BE2C (cell line): ENCODE measurements at regions not wholly inside any gene's neighbourhood (a gene's known extent, or its start where the extent isn't known, plus 50 kb on each side); places are given as distances from the start of the nearest gene placed in this dataset.
"Not testable (repeated sequence)": the region's sequence is repeated elsewhere in the genome, so short reads cannot be mapped to it uniquely, and the experiment has no call there.

Source experiments
- DNase-seq: peaks from one replicate; pipeline ENCODE4 v3.0.0-alpha.2; 2020
- H3K27me3 ChIP-seq: fragments of 250-450 bp; sonication (Bioruptor Pico); 2 replicates; pipeline ENCODE4 v1.5.1; 2020; ENCODE audit warnings: mild to moderate bottlenecking
- H3K36me3 ChIP-seq: fragments of 250-450 bp; sonication (Bioruptor Pico); 2 replicates; pipeline ENCODE4 v1.5.1; 2020; ENCODE audit warnings: mild to moderate bottlenecking
- H3K4me1 ChIP-seq: fragments of 250-450 bp; sonication (Bioruptor Pico); 2 replicates; pipeline ENCODE4 v1.5.1; 2020
- H3K4me3 ChIP-seq: 2 replicates; pipeline ENCODE4 v1.5.1; 2011; ENCODE audit warnings: low read depth, low read length
- H3K9me3 ChIP-seq: fragments of 250-450 bp; sonication (Bioruptor Pico); 2 replicates; pipeline ENCODE4 v1.5.1; 2020
- CTCF ChIP-seq: IDR thresholded peaks from 2 replicates; pipeline ENCODE4 v1.5.1; 2012; ENCODE audit warnings: mild to moderate bottlenecking, low read depth, low read length

- Histone ChIP-seq H3K27me3 (no peaks in the 10 kb centered on the region), H3K9me3 (no peaks in the 10 kb centered on the region), H3K4me1 (no peaks in the 10 kb centered on the region), H3K36me3 (no peaks in the 10 kb centered on the region), H3K4me3 (no peak overlapping the region)
- peak; percentile 9 for DNase-seq
- TF ChIP-seq CTCF = no peak
Measured at GRCh38 chr3:4906107-4906621, 73.1 kb upstream of the BHLHE40 start.

- H3K4me1 ChIP-seq = no peaks in the 10 kb centered on the region
- no peak overlapping the region for H3K4me3 ChIP-seq
- no peak for TF ChIP-seq CTCF
- H3K9me3 ChIP-seq = no peaks in the 10 kb centered on the region
- no peaks in the 10 kb centered on the region for H3K36me3 ChIP-seq
- no peak for DNase-seq
- no peaks in the 10 kb centered on the region for H3K27me3 ChIP-seq
Measured at GRCh38 chr3:4907050-4907449, 72.2 kb upstream of the BHLHE40 start.

GRCh38 chr3:4907643-4908432 lies 71.4 kb upstream of the BHLHE40 start:
- H3K9me3 ChIP-seq = no peaks in the 10 kb centered on the region

GRCh38 chr3:4908433-4909156 lies 70.6 kb upstream of the BHLHE40 start:
- H3K9me3 ChIP-seq = no peaks in the 10 kb centered on the region
- no peak overlapping the region for H3K4me3 ChIP-seq
- no peak for DNase-seq
- H3K27me3 ChIP-seq = no peaks in the 10 kb centered on the region
- no peak for TF ChIP-seq CTCF
- H3K36me3 ChIP-seq = no peaks in the 10 kb centered on the region
- H3K4me1 ChIP-seq = no peaks in the 10 kb centered on the region

More at GRCh38 chr3:4907643-4908432, 71.4 kb upstream of the BHLHE40 start:
- no peak for TF ChIP-seq CTCF
- H3K4me3 ChIP-seq = no peak overlapping the region
- no peaks in the 10 kb centered on the region for H3K27me3 ChIP-seq
- H3K36me3 ChIP-seq = no peaks in the 10 kb centered on the region
- no peak for DNase-seq
- no peaks in the 10 kb centered on the region for H3K4me1 ChIP-seq

- TF ChIP-seq CTCF = no peak
- H3K27me3 ChIP-seq = no peaks in the 10 kb centered on the region
- no peaks in the 10 kb centered on the region for H3K4me1 ChIP-seq
- H3K4me3 ChIP-seq = no peak overlapping the region
- H3K9me3 ChIP-seq = no peaks in the 10 kb centered on the region
- DNase-seq = no peak
- no peaks in the 10 kb centered on the region for H3K36me3 ChIP-seq
Measured at GRCh38 chr3:4914464-4914863, 64.8 kb upstream of the BHLHE40 start.

GRCh38 chr3:4921589-4921988 lies 57.6 kb upstream of the BHLHE40 start:
- not testable (repeated sequence) for H3K27me3 ChIP-seq, H3K9me3 ChIP-seq, H3K4me3 ChIP-seq, H3K4me1 ChIP-seq, DNase-seq, H3K36me3 ChIP-seq
